SK-N-DZ (cell line): ENCODE measurements at regions not wholly inside any gene's neighbourhood (a gene's known extent, or its start where the extent isn't known, plus 50 kb on each side); places are given as distances from the start of the nearest gene placed in this dataset.
"Not testable (repeated sequence)": the region's sequence is repeated elsewhere in the genome, so short reads cannot be mapped to it uniquely, and the experiment has no call there.

Experiments
- DNase-seq: peaks from one replicate; pipeline ENCODE4 v3.0.0-alpha.2; 2015; ENCODE audit warnings: low spot score

DNA sequence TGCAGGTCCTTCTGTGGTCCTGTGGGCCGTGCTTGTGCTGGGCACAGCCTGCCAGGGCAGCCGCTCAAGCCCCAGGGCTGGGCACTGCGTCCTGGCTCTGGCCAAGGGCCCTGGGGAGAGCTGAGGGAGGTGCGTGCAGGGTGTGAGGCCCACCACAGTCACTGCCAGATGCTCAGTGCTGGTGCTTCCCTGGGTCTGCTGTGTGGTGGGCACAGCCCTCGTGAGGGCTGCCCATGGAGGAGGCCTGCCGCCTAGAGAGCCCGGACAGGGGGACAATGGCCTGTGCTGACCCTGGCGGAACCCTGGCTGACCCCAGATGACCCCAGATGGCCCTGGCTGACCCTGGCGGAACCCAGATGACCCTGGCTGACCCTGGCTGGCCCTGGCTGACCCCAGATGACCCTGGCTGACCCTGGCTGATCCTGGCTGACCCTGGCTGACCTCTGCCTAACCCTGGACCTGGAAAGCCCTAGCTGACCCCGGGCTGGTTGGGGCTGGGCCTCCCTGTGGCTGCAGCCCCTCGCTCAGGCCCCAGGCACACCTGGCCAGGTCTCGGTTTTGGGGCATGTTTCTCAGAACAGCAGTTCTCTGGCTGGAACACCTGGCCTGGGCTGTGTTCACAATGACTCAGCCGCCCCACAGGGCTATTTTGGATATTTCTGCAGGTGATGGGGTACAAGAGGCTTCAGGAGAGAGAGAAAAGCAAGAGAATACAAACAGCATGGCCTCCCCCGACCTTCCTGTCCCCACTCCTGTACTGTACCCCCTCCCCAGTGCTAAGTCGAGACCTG, 55.4 kb downstream of the TMEM121 start:
- DNase-seq: no peak

DNA sequence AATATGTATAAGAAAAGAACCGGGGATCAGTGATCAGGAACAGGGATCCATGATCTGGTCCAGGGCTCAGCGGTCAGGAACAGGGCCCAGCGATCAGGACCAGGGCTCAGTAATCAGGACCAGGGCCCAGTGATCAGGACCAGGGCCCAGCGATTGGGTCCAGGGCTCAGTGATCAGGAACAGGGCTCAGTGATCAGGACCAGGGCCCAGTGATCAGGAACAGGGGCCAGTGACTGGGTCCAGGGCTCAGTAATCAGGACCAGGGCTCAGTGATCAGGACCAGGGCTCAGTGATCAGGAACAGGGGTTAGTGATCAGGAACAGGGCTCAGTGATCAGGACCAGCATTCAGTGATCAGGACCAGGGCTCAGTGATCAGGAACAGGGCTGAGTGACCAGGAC, 56.3 kb downstream of the TMEM121 start:
- no peak for DNase-seq

DNA sequence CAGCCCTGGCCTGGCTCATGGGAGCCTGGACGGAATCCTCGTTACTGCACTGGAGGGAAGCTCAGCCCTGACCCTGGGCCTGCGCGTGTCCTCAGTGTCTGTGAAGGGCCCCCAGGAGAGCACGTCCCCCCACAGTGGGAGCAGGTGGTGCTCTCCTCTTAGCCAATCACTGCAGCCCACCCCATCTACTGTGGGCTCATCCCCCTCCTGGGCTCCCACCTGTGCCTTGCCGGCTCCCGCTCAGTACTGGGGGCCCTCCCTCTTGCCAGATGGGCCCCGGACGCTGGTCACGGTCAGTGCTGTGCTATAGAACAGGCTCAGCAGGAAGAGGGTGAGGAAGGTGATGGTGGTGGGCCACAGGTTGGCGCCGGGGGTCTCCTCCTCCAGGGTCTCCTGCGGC, 57.5 kb downstream of the TMEM121 start:
- DNase-seq: not testable (repeated sequence)

DNA sequence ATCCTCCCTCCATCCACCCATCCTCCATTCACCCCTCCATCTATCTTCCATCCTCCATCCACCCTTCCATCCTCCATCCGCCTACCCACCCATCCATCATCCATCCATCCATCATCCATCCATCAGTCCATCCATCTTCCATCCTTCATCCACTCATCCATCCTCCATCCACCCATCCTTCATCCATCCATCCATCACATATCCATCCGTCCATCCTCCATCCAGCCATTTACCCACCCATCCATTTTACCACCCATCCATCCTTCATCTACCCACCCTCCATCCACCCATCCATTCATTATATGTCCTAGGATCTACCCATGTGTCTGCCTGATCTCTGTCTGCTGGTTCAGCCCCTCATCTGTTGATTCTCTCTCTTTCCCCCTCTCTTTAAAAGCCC, 58.9 kb downstream of the TMEM121 start:
- DNase-seq: not testable (repeated sequence)

- not testable (repeated sequence) for DNase-seq
These were observed 59.3 kb downstream of the TMEM121 start for GRCh38 chr14:105585722-105586121.

- not testable (repeated sequence) for DNase-seq
These were observed 59.9 kb downstream of the TMEM121 start for GRCh38 chr14:105586144-105586872.

DNA sequence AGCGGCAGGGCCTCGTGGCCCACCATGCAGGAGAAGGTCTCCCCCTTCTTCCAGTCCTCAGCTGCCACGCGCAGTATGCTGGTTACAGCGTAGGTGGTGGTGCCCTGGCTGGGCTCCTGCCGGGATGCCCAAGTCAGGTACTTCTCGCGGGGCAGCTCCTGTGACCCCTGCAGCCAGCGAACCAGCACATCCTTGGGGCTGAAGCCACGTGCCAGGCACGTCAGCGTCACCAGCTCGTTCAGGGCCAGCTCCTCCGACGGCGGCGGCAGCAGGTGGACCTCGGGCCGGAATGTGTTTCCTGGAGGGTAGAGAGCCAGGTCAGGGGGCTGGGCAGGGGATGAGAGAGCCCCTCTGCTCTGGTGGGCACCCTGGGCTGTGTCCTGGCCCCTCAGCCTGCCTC, 60.7 kb downstream of the TMEM121 start:
- DNase-seq: not testable (repeated sequence)

DNA sequence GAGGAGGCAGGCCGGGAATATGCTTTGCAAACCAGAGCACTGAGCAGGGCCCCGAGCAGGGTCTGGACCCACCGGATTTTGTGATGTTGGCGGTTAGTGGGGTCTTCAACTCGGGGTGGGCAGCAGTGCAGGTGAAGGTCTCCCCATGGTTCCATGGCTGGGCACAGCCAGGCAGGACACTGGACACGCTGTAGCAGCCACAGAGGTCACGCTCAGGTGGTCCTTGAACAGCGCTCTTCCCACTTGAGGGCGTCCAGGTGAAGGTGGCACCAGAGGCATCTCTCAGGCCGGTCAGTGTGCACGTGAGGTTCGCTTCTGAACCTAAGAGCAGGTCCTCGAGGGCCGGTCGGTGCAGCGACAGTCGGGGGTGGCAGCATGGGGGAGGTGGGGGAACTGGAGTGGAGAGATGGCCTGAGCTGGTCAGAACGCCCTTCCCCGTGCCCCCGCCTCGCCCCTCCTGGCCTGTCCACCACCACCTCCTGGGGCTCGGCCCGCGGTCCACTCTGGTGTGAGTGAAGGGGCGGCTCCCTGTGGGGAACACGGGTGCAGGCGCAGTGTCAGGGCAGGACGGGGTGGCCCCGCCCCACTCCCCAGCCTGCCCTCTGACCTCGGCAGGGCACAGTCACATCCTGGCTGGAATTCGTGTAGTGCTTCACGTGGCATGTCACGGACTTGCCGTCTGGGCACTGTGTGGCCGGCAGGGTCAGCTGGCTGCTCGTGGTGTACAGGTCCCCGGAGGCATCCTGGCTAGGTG, 61.3 kb downstream of the TMEM121 start:
- DNase-seq: not testable (repeated sequence)

- DNase-seq: no peak
These were observed 62.0 kb downstream of the TMEM121 start for GRCh38 chr14:105588236-105588860.

GRCh38 chr14:105589161-105589925, 63.0 kb downstream of the TMEM121 start:
- DNase-seq: no peak

- DNase-seq: not testable (repeated sequence)
These were observed 63.5 kb downstream of the TMEM121 start for GRCh38 chr14:105589926-105590185.

DNA sequence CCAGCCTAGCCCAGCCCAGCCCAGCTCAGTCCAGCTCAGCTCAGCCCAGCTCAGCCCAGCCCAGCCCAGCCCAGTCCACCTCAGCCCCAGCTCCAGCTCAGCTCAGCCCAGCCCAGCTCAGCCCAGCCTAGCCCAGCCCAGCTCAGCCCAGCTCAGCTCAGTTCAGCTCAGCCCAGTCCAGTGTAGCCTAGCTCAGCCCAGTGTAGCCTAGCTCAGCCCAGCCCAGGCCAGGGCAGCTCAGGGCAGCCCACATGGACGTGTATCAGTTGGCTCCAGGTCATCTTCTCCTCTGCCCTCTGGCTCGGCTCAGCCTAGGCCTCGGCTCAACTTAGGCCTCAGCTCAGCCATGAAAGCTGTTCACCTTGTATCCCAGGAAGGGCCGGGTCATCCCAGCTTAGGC, 64.7 kb downstream of the TMEM121 start:
- DNase-seq: no peak

DNA sequence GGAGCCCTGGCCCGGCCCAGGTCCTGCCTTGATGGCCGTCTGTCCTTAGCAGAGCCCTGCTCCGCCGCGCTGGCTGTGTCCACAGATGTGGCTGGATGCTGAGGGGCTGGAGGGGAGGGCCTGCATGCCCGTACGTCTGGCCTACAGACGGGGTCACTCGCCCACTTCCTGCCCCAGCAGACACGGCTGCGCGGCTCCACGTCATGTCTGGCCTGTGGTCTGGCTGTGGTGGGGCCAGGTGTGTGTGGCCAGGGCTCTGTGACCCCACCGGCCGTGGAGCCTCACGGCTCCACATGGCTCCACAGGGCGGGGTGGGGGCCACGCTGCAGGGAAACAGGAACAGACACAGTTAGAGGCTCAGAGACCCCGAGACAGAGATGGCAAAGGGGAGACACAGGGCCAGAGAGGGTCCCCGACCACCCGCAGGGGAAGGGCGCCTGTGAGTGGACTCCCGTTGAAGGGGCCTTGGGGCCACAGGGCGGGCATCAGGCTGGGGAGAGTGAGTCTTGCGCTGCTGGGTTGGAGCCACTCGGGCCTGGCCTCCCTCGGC, 65.5 kb downstream of the TMEM121 start:
- not testable (repeated sequence) for DNase-seq

DNA sequence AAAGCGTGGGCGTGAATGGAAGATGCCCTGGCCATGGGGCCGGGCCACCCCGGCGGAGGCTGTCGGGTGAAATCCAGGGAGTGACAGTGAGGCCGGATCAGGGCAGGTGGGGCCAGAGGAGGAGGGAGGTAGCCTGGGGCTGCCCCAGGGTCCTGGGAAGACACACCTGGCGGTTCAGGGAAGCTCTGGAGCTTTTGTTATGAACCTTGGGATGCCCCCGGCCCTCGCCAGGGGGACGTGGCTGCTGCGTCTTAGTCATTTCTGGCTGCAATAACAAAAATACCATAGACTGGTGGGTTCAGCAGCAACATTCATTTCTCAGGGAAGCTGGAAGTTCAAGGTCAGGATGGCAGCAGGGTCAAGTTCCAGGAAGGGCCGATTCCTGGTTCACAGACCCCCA, 66.3 kb downstream of the TMEM121 start:
- not testable (repeated sequence) for DNase-seq

GRCh38 chr14:105595346-105595745, 69.0 kb downstream of the TMEM121 start:
- not testable (repeated sequence) for DNase-seq

GRCh38 chr14:105596374-105596773, 70.0 kb downstream of the TMEM121 start:
- not testable (repeated sequence) for DNase-seq

- not testable (repeated sequence) for DNase-seq
These were observed 71.8 kb downstream of the TMEM121 start for GRCh38 chr14:105598040-105598763.

DNA sequence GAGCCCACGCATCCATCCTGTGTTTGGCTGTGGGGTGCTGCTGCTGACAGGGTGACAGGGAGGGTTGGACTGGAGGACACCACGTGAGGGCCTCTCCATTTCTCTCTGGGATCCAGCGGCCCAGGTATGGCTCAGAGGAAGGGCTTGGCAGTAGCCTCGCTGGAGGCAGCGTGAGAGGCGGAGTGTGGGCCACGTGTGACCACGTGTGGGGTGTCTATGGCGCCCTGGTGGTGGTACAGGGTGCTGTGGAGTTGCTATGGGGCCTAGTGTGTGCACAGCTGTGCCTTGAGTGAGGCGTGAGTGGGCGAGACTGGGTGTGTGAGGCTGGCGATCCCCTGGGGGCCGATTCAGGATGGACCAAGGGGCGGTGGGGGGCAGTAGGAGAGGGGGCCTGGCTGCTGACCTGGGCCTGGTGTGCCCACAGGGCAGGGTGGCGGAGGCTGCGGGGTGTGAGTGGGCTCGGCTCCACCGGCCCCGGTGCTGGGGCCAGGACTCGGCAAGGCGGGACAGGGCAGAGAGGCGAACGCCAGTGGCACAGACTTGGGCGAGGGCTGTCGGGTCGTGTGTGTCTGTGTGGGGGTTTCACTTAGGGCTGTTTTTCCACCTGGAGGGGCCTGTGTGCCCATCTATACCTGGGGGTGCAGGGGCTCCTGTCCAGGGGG, 72.7 kb downstream of the TMEM121 start:
- not testable (repeated sequence) for DNase-seq

DNA sequence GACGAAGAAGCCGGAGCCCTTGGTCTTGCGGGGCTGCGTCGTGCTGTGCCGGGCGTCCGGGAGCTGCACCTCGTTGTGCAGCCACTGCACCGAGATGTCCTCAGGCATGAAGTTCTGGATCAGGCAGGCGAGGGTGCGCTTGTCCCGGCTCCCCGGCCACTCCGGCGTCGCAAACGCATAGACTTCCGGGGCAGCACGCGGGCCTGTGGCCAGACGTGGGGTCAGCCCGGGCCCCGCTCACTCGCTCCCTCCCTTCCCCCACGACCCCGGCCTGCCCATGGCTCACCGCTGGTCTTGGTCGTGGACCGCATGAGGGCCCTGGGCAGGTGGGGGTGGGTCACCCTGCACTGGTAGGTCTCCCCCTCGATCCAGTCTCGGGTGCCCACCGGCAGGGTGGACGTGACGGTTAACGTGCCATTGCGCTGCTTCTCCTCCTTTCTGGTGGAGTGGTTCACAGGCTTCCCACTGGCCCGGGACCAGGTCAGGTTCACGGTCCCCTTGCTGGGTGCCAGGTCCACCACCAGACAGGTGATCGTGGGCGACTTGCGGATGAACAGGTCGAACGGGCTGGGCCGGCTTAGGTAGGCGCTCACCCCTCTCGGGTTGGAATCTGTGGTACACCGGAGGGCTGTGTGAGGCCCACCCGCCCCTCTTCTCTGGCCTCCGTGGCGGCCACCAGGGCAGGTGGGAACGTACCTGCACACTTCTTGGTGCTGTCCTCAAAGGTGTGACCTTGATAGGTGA, 74.0 kb downstream of the TMEM121 start:
- DNase-seq: not testable (repeated sequence)
